NCI-H774 (cell line): ENCODE measurements at regions not wholly inside any gene's neighbourhood (a gene's known extent, or its start where the extent isn't known, plus 50 kb on each side); places are given as distances from the start of the nearest gene placed in this dataset.

Source experiments
- DNase-seq: peaks from one replicate; lab custom pipeline; 2025; lab: John Stamatoyannopoulos, UW

DNA sequence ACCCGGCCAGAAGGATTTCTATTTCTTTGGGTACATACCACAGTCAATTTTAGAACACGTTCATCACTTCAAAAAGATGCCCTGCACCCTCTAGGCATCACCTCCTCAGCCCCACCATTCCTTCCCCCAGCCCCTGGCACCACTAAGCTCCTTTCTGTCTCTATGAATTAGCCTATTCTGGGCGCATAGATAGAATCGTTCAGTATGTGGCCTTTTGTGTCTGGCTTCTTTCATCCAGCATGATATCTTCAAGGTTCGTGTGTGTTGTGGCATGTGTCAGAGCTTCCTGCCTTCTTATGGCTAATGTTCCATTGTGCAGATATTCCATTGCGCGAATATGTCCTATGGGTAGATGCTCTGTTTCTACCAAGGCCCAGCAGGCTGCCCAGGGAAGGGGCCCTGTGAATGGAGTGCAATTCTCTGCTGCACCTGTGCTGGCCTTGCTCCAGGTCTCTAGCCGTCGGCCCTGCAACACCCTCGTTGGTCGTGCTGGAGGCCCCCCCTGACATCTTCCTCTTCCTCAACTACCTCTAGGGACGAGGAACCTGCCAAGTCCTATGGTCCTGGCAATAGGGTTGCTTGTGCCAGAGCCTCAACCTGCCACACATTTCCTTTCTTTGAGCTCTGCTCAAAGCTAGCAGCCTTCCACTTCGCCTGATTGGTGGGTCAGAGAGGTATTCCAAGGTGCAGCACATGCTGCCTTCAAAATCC, 113.5 kb downstream of the RIPK4 start:
- DNase-seq, result no peak

DNA sequence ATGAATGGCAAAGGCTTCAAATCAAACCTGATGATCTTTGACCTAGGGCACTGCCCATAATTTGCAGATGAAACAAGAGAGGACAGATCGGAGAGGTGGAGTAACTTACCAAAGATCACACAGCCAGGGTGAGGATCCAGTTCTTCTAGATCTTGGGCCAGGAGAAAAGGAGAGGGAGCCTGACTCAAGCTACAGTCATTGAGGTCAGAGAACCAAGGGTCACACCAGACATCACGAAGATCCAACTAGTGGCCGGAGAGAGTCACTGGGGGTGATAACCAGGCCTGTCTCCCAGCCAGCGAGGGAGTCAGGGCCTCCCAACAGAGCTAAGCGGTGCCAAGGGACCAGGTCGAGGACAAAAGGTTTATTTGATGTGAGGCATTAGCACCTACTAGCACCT, 115.0 kb downstream of the RIPK4 start:
- DNase-seq, result no peak

DNA sequence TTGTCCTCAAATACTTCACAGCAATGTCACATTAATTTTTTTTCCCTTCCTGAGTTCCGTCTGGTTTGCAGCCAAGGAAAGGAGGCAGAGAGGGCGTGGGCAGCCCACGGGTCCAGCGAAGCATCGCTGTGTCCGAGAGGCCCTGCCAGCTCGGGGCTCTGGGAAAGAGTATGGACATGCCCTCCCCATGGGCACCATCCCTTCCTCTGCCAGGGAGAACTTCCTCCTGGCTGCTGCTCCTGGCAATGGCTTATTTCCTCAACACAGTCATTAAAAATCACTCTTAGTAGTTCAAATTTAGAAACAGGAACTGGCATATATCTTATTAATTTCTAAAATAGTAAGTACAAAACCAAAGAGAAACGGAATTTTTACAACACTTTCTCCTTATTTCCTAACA, 115.4 kb downstream of the RIPK4 start:
- no peak for DNase-seq

DNA sequence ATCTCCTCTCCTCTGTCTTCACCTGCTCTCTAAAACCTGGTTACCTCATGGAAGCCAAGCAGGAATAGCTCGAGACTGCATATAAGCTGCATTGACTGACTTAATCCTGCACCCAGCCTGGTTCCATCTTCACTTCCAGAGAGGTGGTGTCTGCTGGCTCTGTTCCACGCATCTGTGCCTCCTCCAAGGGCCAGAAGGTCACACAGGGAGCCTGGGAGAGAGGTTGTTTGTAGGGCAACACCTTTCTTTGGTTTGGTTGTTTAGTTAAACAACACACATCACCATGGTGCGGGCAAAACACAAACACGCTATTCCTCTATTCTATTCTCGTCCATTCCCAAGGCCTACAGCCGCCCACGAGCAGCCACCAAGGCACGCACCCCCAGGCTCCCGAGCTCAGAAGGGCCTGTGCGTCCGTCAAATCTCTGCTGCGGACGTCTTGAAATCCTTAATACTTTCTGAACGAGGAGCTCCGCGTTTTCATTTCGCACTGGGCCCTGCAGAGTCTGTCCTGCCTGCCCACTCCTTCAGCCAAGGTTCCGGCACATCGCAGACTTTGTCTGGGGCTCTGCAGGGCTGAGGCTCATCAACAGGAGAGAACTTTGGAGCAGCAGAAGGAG, 116.2 kb downstream of the RIPK4 start:
- no peak for DNase-seq

DNA sequence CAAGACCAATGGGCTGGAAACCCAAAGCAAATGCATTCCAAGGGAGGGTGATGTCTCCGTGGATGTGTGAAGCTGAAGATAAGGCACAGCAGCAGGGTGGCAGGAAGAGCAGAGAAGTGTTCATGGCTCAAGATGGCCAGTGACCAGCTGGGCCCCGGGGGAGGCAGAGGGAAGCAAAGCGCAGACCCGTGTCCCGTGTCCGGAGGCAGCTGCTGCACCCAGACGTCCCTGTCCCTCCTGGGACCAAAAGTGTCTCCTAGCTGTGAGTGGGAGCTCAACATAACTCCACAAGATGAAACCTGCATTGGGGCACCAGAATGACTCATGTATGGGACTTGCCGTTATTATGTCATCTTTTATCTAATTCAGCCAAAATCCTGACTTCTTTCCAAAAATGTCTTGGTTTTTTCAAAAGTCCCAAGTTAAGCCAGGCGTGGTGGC, 118.2 kb downstream of the RIPK4 start:
- no peak for DNase-seq

DNA sequence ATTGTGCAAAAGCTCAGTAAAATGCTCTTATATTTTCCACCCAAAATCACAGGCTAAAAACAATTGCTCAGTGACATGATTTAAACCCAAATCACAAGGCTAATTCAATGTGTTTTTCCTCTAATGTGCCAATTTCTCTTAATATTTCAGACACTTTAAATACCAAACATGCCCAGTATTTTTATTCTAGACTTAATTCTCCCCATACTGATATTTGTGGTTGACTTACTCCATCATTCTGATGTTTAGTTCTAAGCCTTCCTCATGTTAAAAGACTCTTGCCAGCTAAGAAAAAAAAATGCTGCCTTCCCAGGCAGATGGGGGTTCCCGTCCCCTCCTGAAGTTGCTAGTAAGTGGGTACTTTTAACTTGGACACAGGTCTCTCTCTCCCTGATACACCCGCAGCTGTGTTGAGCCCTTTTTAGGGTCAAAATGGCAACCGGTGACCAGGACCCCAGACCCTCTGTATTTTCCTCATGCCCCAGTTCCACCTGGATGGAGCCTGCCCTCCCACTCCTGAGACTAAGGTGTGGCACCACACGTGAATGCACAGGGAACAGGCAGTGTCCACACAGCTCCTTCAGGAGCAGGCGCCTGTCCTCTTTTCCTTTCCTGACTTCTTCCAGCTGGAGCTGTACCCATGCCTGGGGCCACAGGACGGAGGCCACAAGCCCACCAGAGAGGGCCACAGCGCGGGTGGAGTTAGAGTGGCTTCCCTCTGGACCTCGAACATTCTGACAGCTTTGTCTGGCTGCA, 118.9 kb downstream of the RIPK4 start:
- DNase-seq, result no peak

DNA sequence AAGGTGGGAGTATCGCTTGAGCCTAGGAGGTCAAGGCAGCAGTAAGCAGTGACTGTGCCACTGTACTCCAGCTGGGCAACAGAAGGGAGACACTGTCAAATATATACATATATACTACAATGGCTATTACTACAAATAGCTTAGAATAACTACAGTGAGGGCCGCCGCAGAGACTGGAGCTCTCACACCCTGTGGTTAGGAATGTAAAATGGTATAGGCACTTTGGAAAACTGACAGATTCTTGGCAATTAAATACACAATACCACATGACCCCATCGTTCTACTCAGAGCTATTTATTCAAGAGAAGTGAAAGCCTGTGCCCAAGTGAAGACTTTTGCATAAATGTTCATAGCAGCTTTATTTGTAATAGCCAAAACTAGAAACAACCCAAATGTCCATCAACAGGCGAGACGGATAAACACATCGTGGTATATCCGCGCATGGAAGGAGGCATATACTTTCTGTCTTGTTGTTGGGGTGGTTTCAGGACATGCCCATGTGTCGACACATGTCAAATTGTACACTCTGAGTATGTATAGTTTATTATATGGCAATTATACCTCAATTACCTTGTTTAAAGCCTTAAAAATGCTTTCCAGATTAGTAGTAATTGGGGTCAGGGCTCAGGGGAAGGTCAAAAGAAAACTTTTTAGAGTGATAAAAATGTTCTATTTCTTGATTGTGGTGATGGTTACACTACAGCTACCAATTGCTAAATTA, 123.4 kb downstream of the RIPK4 start:
- DNase-seq, result no peak

DNA sequence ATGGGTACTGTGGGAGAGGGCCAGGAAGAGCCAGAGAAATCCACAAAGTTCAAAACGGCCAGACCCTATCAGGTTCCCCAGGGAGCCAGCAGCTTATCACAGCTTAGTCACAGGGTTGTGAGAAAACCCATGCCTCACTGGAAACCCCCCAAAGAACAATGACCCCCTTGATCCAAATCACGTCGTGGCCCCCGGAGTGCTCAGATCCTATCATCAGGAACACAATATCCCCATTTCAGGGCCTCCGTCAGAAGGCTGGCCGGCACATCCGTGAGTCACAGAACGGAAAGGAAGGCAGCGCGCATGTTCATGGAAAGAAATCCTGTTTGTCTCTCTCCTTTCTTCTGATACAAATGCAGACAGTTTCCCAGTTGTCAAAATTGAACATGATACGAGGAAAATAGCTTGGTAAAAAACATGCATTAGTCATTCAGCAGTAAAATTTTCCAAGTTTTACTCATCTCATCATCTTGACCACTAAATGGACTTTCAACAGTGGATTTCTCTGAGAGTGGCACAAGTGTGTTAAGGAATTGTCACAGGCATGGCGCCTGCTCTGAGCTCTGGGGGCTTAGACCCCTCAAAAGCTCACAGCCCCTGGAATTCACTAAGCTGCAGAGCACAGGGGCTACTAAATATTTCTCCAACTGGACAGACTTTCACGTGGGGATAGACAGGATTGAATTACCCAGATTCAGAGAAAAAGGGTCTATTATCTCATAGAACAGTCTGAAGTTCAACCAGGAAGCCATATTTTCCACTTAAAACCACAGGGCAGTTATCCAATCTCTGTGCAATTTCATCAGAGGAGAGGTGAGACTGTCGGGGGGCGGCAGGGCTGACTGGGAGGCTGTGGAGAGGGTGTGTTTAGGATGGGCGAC, 124.8 kb downstream of the RIPK4 start:
- no peak for DNase-seq

DNA sequence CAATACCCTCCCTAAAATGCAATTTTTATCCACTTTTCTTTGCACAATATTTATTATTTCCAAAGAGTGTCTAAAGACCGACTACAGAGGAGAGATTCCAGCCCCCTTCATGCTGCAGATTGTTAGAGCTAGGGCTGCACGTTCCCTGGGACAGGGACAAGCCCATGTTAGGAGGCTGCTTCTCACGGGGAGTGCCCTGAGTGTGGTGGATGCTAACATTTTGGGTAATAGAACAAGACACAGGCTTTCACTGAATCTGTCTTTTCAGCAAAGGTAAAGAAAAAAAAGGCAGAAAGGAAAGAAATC, 125.4 kb downstream of the RIPK4 start:
- DNase-seq, result no peak

DNA sequence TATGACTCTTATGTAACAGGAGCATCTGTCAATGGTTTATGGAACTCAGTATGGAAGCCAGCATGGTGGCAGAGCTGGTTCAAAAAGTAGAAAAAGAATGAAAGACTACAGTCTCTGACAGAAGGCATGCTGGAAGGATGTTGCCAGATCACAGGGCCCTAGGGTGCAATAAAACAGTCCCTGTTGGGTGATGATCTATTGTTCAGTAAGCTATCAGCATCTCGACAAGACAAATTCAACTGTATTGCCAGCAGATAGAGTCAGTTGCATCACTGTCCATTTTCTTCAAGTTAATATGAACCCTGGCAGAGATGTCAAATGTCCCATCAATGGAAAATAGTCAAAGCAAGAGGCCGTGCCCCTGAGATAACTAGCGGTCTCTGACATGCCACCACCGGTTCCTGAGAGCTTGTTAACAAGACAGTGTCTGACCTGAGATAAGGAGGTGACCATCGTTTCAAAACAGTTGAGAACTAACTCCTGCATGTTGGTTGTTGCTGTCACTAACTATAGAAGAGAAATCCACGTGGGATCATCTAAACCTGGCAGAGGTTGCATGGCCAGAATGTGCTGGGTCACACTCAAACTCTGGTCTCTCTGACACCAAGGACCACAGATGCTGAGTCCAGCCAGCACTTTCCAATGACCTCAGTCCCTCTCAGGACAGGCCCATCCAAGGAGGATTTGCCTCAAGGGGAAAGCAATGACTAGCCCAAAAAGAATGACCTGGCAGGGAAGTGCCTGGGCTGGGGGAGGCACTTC, 125.9 kb downstream of the RIPK4 start:
- DNase-seq, result no peak

DNA sequence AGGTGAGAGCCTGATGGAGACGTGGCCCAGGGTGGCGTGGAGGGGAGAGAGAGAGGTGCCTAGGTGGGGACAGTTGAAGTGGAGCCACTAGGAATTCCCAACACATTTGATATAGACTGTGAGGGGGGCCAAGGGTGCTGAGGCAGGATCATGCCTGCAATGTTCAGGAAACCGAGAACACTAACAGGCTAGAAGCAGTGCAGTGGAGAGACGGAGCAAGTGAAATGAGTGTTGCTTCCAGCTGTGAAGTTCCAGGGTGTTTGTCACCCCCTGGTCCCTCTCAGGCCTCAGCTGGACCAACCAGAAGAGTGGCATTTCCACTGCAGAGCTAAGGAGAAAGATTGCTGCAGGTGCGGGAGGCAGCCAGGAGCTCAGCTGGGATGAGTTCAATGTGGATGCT, 127.1 kb downstream of the RIPK4 start:
- no peak for DNase-seq

DNA sequence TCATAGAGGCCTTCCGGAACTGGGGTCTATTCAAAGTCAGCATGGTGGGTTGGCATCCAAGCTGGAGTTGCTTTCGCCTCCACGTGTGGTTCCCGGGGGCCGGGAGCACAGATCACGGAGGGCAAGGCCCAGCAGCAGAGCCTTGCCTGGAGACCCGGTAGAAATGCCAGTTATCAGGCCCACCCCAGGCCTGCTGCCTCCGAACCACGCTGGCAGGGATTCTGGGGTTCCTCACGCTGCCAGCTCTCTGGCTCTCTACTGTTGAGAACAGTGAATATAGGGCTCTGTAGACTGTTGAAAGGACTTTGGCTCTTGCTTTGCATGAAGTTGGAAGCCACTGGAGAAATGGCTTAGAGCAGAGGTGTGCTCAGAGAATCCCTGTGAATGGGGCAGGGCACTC, 127.5 kb downstream of the RIPK4 start:
- no peak for DNase-seq

DNA sequence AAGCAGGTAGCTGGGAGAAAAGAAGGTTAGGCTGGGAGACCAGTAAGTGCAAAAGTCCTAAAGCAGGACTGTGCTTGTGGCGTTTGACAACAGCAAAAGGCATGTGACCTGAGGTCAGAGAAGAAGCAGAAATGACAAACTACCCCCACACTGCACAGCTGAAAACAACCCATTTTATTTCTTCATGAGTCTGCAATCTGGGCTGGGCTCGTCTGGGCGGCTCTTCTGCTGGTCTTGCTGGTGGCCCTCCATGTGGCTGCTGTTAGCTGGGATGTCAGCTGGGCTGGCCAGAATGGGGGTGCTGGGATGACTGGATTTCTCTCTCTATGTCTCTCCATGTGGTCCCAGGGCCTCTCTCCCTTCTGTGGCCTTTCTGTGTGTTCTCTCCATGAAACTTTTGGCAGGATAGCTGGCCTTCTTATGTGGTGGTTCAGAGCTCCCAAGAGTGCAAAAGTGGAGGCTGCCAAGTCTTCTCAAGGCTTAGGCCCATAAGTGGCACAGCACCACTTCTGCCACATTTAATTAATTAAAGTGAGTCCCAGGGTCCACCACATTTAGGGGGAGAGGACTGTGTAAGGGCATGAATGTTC, 128.6 kb downstream of the RIPK4 start:
- DNase-seq, result no peak

DNA sequence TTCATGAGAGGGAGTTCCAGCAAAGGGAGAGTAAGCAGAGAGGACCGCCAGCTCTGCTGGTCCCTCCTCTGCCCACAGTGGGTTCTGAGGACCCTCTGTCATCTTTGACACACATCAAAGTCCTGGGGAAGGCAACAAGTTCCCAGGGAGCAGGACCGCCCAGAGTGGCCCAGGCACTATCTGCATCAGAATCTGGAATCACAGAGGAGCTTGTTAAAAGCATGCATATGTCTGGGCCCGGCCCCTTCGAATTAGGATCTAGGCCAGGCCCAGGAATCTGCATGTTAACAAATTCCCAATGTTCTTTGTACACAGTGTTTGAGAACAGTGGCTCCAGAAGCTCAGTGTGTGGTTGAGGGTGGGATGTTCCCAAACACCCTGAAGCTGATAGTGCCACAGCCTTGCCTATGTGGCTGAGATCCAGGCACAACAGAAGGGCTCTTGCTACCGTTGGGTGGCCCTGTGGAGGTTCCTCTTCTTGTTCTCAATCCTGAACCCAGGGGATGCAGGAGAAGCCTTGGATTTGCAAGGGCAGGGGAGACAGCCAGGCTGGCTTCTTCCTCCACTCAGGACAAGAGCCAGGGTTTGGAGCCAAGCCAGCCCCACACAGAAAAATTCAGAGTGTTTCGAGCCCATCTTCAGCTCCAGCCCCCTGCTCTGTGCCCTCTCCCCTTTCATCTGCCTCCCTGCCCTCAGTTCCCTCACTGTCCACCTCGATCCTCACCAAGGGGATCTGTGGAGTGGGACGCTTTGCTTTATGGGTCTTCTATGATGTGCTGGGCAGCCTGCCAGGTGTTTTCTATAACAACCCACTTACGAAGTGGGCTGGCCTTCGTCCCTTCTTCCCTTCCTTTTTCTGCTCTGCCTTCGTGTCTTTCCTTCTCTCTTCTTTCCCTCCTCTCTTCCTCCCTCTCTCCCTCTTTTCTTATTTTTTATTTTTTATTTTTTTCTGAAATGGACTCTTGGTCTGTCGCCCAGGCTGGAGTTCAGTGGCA, 129.0 kb upstream of the TMPRSS2 start:
- no peak for DNase-seq

DNA sequence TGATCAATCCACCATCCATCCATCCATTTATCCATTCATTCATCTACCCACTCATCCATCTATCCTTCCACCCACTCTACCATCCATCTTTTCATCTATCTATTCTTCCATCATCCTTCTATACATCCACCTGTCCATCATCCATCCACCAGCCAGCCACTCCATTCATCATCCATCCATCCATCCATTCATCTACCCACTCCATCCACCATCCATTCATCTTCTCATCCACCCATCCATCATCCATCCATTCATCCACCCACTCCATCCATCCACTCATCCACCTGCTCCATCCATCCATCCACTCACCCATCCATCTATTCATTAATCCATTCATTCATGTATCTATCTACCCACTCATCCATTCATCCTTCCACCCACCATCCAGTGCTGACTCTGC, 127.9 kb upstream of the TMPRSS2 start:
- DNase-seq, result no peak

DNA sequence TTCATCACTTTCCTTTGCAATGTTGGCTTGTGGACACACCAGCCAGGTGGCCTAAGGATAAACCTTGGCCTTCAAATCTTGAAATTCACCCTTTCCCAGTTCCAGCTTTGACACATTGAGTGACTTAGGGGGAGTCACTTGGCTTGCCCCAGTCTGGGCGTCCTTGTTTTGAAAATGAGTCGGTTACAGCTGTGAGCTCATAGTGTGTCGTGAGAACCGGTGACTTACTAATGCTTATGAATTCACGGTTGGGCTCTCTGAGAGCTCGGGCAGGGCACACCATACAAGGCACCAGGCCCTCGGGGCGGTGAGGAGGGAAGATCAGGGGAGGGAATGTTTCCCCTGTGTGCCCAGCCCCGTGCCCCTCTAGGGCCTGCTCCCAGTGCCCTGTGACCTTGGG, 126.9 kb upstream of the TMPRSS2 start:
- DNase-seq, result no peak

DNA sequence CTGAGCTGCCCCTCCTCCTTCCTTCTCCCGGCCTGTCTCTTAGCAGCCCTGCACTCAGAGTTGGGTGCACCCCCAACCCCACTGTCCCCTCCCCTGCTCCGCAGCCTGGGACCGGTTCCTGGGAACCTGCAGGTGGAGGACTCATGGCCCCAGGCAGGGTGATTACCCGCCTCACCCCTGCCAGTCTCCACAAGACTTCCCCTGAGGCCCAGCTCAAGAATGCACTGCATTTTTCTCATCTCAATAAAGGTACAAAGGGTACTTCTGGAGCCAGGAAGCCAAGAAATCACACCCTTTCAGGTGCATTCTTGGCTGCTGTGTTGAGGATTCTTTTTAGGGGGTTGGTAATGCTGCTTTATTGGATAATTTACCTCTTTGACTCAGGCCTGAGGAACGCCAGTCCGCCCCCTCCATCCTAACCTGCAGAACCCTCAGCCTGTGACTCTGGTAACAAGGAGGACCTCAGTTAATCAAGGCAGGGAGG, 126.3 kb upstream of the TMPRSS2 start:
- no peak for DNase-seq

DNA sequence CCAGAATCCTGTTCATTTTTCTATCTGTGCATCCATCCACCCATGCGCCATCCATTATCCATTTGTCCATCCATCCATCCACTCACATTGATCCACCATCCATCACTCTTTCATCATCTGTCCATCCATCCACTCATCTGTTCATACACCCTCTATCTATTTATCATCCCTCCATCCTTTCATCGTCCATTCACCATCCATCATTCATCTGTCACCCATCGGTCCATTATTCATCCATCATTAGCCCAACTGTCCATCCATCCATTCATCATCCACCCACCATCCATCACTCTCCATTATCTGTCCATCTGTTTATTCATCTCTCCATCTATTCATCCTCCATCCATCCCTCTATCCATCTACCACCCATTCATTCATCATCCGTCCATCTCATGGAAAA, 125.7 kb upstream of the TMPRSS2 start:
- DNase-seq, result no peak

DNA sequence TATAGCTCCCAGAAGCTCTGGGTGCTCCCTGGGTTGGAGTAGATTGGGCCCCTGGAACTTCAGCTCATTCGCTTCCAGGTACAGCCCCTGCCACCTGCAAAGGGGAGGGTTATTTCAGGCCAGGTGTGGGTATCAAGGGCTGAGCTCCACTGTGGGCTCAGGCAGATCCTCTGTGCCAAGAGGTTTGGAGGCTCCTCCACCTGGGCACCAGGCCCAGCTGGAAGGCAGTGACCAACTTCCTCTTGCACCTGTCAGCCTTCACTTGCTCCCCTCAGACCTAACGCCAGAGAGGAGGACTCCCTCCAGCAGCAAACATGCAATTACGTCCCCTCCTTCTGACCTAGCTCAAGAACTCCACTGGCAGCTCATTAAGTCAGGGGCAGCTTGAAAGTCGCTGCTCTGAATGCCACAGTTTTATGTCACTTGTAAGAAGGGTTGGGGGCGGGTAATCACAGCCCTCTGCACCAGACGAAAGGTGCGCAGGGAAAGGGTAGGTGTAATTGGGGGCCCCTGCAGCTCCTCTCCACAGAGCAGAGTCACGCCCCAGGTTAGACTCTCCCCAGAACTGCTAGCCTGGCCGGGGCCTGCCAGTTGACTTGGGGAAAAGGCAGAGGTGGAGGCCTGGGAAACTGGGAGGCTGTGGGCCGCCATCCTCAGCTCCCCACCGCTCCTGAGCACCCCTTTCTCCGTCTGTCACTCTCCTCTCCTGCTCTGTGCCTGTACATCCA, 125.0 kb upstream of the TMPRSS2 start:
- no peak for DNase-seq
